Mammary epithelial cell (primary cell): ENCODE measurements at regions not wholly inside any gene's neighbourhood (a gene's known extent, or its start where the extent isn't known, plus 50 kb on each side); places are given as distances from the start of the nearest gene placed in this dataset.

ENCODE experiments used
- EZH2 ChIP-seq: IDR thresholded peaks from 2 replicates; pipeline ENCODE4 v1.6.1; 2012; ENCODE audit warnings: low read length, inconsistent platforms, borderline replicate concordance
- TF ChIP-seq, protein P1 (sequence below), 2 donors: IDR thresholded peaks in 1 of 2; conservative IDR thresholded peaks in 1 of 2; 2 replicates each; pipeline ENCODE4 v1.5.1; 2011 to 2012; ENCODE audit warnings: inconsistent platforms in 2 of 2, low read length in 2 of 2, mild to moderate bottlenecking in 2 of 2, control low read depth in 1 of 2, low read depth in 1 of 2; ENCODE audit not compliant: insufficient read depth in 1 of 2; ENCODE audit errors: extremely low read depth in 1 of 2

DNA sequence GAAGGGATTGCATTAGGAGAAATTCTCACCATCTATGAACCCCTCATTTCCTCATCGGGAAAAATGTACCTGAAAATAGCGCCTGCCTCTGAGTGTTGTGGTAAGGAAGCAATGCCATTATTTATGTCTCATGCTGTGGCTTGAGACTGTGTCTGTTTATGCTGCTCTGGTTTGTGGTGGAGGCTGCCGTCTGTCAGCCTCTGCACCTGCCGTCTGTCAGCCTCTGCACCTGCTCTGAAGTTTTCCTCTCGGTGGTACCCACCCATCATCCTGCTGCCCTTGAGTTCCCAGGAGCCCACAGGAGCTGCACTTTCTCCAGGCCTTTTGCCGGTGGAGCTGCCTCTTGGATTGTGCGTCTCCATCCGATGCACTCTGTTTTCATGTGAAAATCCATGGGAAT lies 68.5 kb upstream of the PPP2R3B start:
- TF ChIP-seq, protein P1, sequence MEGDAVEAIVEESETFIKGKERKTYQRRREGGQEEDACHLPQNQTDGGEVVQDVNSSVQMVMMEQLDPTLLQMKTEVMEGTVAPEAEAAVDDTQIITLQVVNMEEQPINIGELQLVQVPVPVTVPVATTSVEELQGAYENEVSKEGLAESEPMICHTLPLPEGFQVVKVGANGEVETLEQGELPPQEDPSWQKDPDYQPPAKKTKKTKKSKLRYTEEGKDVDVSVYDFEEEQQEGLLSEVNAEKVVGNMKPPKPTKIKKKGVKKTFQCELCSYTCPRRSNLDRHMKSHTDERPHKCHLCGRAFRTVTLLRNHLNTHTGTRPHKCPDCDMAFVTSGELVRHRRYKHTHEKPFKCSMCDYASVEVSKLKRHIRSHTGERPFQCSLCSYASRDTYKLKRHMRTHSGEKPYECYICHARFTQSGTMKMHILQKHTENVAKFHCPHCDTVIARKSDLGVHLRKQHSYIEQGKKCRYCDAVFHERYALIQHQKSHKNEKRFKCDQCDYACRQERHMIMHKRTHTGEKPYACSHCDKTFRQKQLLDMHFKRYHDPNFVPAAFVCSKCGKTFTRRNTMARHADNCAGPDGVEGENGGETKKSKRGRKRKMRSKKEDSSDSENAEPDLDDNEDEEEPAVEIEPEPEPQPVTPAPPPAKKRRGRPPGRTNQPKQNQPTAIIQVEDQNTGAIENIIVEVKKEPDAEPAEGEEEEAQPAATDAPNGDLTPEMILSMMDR (conservative IDR thresholded peaks at IDR 0.05 in 1 of 2, IDR thresholded peaks at IDR 0.05 in 1 of 2; ENCODE audit: extremely low read depth in 1 of 2, insufficient read depth in 1 of 2, low read depth in 1 of 2, low read length in 2 of 2), result no peak
- TF ChIP-seq EZH2, result no peak
